ENCODE measurements at regions not wholly inside any gene's neighbourhood (a gene's known extent, or its start where the extent isn't known, plus 50 kb on each side); places are given as distances from the start of the nearest gene placed in this dataset.
A peak's percentile ranks its signal among the peaks of the same experiment; 100 is the strongest.

DNA sequence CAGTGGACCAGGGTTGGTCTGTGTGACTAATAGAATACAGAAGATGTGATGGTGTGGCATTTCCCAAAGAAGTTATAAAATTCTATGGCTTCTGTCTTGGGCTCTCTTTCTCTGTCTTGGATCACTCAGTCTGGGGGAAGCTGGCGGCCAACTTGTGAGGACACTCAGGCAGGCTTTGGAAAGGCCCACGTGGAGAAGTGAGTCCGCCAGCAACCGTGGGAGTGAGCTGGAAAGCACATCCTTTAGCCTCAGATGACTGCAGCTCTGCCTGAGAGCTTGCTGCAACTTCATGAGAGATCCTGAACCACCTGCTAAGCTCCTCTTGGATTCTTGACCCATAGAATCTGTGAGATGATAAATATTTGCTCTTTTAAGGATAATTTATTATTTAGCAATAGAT, 72.0 kb upstream of the RASGRP1 start:
- TF ChIP-seq, protein P1, sequence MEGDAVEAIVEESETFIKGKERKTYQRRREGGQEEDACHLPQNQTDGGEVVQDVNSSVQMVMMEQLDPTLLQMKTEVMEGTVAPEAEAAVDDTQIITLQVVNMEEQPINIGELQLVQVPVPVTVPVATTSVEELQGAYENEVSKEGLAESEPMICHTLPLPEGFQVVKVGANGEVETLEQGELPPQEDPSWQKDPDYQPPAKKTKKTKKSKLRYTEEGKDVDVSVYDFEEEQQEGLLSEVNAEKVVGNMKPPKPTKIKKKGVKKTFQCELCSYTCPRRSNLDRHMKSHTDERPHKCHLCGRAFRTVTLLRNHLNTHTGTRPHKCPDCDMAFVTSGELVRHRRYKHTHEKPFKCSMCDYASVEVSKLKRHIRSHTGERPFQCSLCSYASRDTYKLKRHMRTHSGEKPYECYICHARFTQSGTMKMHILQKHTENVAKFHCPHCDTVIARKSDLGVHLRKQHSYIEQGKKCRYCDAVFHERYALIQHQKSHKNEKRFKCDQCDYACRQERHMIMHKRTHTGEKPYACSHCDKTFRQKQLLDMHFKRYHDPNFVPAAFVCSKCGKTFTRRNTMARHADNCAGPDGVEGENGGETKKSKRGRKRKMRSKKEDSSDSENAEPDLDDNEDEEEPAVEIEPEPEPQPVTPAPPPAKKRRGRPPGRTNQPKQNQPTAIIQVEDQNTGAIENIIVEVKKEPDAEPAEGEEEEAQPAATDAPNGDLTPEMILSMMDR (IDR thresholded peaks at IDR 0.05), result no peak

DNA sequence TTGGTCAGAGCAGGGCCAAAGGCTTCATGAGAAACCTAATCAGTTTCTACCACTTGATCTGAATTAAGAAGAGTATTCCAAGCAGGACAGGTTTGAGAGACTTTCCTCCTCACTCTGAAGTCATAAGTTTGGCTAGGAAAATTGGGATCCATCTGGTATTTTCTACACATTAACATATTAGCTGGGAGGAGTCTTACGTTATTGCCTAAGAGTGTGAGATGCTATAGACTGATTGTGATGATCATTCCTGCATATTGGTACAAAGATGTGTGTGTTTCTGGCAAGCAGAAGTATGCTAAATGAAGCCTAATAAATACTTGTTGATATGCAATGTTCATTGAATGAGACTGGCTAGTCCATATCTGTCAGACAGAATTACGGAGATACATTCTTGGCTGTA, 73.5 kb upstream of the RASGRP1 start:
- TF ChIP-seq, protein P1 (IDR thresholded peaks at IDR 0.05), result no peak

- TF ChIP-seq, protein P1 (IDR thresholded peaks at IDR 0.05), result no peak
Measured at GRCh38 chr15:38638811-38639210, 74.2 kb upstream of the RASGRP1 start.

GRCh38 chr15:38642689-38643270, 78.2 kb upstream of the RASGRP1 start:
- TF ChIP-seq, protein P1 (IDR thresholded peaks at IDR 0.05), result no peak

DNA sequence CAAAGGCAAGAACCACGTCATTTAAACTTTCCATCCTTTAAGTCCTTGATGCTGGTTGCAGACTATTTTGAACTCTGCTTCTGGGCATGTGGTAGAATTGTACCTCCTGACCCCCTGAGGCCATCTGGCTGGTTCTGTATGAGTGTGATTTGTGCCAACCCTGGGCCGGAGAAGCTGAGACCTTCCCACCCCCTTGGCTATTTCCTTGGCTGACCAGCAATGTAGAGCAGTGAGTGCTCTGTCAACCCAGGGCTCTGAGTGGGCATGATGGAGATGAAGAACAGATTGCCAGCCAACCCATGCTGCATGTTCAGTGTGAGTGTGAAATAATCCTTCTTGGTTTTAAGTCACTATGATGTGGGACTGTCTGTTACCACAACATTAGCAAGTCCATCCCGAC, 82.1 kb upstream of the RASGRP1 start:
- TF ChIP-seq, protein P1 (IDR thresholded peaks at IDR 0.05), result no peak

- TF ChIP-seq, protein P1 (IDR thresholded peaks at IDR 0.05), result peak; percentile 47; the same call in 1 of the 2 replicates
Measured at GRCh38 chr15:38647683-38648082, 83.1 kb upstream of the RASGRP1 start.

DNA sequence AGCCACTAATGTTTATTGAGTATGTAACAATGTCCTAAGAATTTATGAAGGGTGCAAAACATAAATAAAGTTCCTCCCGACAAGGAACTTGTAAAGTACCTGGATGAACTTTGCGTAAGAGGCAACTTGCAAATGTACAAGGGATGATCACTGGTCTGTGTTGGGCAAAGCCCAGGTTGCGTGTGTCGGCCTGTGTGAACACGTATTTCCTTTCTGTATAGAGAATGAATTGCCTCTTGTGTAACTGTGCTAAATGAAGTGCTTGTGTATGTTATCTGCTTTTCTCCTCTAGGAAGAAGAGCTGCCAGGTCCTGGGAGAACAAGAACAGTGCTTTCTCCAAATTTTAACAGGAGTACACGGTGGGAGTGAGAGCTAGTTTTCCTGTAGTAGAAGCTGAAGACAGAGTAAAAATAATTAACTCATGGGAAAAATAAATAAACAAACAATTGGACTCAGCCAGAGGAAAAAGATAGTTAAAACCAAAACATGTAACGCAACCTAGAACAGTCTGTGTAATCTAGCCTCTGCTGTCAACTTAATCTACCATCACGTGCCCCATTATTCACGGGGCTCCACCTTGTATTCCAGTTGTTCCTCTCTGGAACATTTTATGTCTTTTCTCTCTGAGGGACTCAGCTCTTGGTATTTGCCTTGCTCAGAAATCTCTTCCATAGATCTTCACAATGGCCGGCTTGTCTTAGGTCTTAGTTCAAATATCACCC, 83.7 kb upstream of the RASGRP1 start:
- TF ChIP-seq, protein P1 (IDR thresholded peaks at IDR 0.05), result 0 out of 2 replicates have a peak, but pooled peaks have one; percentile 20

Data from LNCAP (cell line).